Caco-2 (cell line): ENCODE measurements at regions not wholly inside any gene's neighbourhood (a gene's known extent, or its start where the extent isn't known, plus 50 kb on each side); places are given as distances from the start of the nearest gene placed in this dataset. TPM values are rescaled to one million over a fixed set of nuclear protein-coding genes. Genes with fewer than 3 reads are reported as not detected.
"Not testable (repeated sequence)": the region's sequence is repeated elsewhere in the genome, so short reads cannot be mapped to it uniquely, and the experiment has no call there.

ENCODE experiments used
- BruUV-seq: library from RNA; stranded (reverse); fragments of 400-500 nt; replicated peaks from 2 replicates; lab custom pipeline; 2021; lab: Mats Ljungman, UMichigan
- CTCF ChIA-PET: fragments of 300-600 bp; sonication (Branson Sonifier 250); formaldehyde crosslinking; loops from one replicate; lab custom pipeline; 2022; ENCODE audit warnings: antibody characterized with exemption; lab: Charles Lee
- POLR2A ChIA-PET: fragments of 300-600 bp; sonication (Branson Sonifier 250); formaldehyde crosslinking; loops from one replicate; lab custom pipeline; 2022; ENCODE audit warnings: antibody characterized with exemption; lab: Charles Lee
- DNase-seq, 2 experiments: peaks; one replicate each; pipeline versions ENCODE4 v3.0.0 to v3.0.0-alpha.2; 2020 to 2022
- H3K27me3 ChIP-seq: replicated peaks from 2 replicates; pipeline ENCODE4 v1.6.0; 2011; ENCODE audit warnings: low read length; ENCODE audit not compliant: control insufficient read depth, insufficient read depth
- H3K36me3 ChIP-seq: 2 replicates; pipeline ENCODE4 v1.5.1; 2011; ENCODE audit warnings: low read length; ENCODE audit not compliant: control insufficient read depth, insufficient read depth
- H3K4me1 ChIP-seq: fragments of 250-450 bp; sonication (Bioruptor Pico); 2 replicates; pipeline ENCODE4 v1.5.1; 2020; ENCODE audit warnings: mild to moderate bottlenecking
- H3K4me3 ChIP-seq: 2 replicates; pipeline ENCODE4 v1.5.1; 2011; ENCODE audit warnings: low read depth, mild to moderate bottlenecking, control low read depth, low read length
- H3K9me3 ChIP-seq: fragments of 250-450 bp; sonication (Bioruptor Pico); 2 replicates; pipeline ENCODE4 v1.5.1; 2020; ENCODE audit warnings: mild to moderate bottlenecking, moderate library complexity
- H3K27ac Mint-ChIP-seq: one replicate; pipeline ENCODE4 v1.8.0; 2022; ENCODE audit warnings: mixed read lengths; ENCODE audit not compliant: unreplicated experiment
- H3K27me3 Mint-ChIP-seq: one replicate; pipeline ENCODE4 v1.8.0; 2022; ENCODE audit warnings: mixed read lengths; ENCODE audit not compliant: insufficient read depth, unreplicated experiment
- H3K36me3 Mint-ChIP-seq: one replicate; pipeline ENCODE4 v1.8.0; 2022; ENCODE audit warnings: mild to moderate bottlenecking, mixed read lengths; ENCODE audit not compliant: insufficient read depth, unreplicated experiment
- H3K4me1 Mint-ChIP-seq: one replicate; pipeline ENCODE4 v1.8.0; 2022; ENCODE audit warnings: low read depth, mixed read lengths; ENCODE audit not compliant: unreplicated experiment
- H3K4me3 Mint-ChIP-seq: one replicate; pipeline ENCODE4 v1.8.0; 2022; ENCODE audit warnings: mild to moderate bottlenecking, moderate library complexity, mixed read lengths; ENCODE audit not compliant: unreplicated experiment
- H3K9me3 Mint-ChIP-seq: one replicate; pipeline ENCODE4 v1.8.0; 2022; ENCODE audit warnings: mixed read lengths; ENCODE audit not compliant: unreplicated experiment
- intact Hi-C: fragments of 100-400 bp; cut with micrococcal nuclease; formaldehyde crosslinking; loops from one replicate; pipeline ENCODE4 v1.10.0; 2022; ENCODE audit not compliant: unreplicated experiment
- microRNA-seq: library from miRNA; unstranded; fragments of <30 nt; microRNA quantifications from one replicate; pipeline ENCODE4 v1.2.0, GENCODE V29; 2022

DNA sequence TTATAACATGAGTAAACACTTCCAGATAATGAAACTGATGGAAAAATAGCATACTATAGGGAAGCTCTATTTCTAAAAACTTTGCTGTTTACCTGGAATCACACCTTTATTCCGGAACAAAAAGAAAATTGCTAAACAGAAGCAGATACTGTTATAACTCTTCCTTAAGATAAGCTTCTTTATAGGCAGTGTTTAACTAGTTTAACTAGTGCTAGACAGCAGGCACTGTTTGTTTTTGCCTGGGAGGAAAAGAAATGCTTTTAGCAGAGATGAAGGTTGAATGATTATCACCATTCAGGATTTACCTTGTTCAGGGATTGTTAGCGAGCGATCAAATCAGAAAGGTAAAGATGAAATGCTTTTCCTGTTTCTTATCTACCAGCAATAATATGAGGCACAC, 54.7 kb upstream of the PDPR start:
- POLR2A ChIA-PET, H3K27me3 Mint-ChIP-seq, H3K9me3 ChIP-seq, H3K36me3 ChIP-seq, BruUV-seq, H3K36me3 Mint-ChIP-seq, DNase-seq, H3K27ac Mint-ChIP-seq, H3K27me3 ChIP-seq, H3K4me1 Mint-ChIP-seq, intact Hi-C loops, H3K9me3 Mint-ChIP-seq: not testable (repeated sequence)
- Histone ChIP-seq H3K4me1 (peaks cover 23% of the 10 kb centered on the region), H3K4me3 (peak overlapping the region; percentile 10; the same call in 1 of the 2 replicates)
- CTCF ChIA-PET: interaction anchor here (0.6 kb wide), 1 partner anchor 1847 kb away, joined by 3 read pairs; no protein-coding TSS in a partner anchor
- peak overlapping the region; percentile 18 for H3K4me3 Mint-ChIP-seq

DNA sequence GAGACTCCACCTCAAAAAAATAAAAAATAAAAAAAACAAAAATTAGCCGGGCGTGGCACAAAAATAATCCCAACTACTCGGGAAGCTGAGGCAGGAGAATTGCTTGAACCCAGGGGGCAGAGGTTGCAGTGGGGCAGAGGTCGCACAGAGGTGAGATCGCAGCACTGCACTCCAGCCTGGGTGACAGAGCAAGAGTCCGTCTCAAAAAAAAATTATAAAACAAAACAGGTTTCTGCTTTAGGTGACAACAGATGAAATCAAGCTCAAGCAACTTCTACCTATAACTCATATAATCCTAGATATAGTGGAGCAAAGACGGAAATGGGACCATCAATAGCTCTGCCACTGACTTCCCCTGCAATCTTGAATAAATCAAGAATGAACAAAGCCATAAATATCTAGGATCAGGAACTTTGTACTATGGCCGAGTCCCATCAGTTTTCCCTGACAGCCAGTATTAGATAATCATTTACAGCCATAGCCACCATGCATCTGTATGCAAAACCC, 53.6 kb upstream of the PDPR start:
- POLR2A ChIA-PET: not testable (repeated sequence)
- H3K27ac Mint-ChIP-seq: peak overlapping the region; percentile 27

GRCh38 chr16:70061671-70062218, 52.4 kb upstream of the PDPR start:
- H3K4me1 ChIP-seq: peaks cover 23% of the 10 kb centered on the region
- H3K4me1 Mint-ChIP-seq, H3K4me3 Mint-ChIP-seq, H3K36me3 ChIP-seq, POLR2A ChIA-PET, intact Hi-C loops, BruUV-seq, H3K27me3 Mint-ChIP-seq, DNase-seq, H3K27ac Mint-ChIP-seq, CTCF ChIA-PET, H3K36me3 Mint-ChIP-seq, H3K27me3 ChIP-seq, H3K9me3 Mint-ChIP-seq, H3K9me3 ChIP-seq, H3K4me3 ChIP-seq: not testable (repeated sequence)

More for the DNA sequence above, 53.6 kb upstream of the PDPR start:
- intact Hi-C loops, H3K9me3 ChIP-seq, H3K36me3 ChIP-seq, H3K4me3 ChIP-seq, H3K27me3 ChIP-seq, H3K36me3 Mint-ChIP-seq, H3K9me3 Mint-ChIP-seq, H3K27me3 Mint-ChIP-seq, H3K4me1 Mint-ChIP-seq, CTCF ChIA-PET, BruUV-seq: not testable (repeated sequence)
- peak overlapping the region; percentile 55 for H3K4me3 Mint-ChIP-seq
- peaks cover 23% of the 10 kb centered on the region for H3K4me1 ChIP-seq
- peak in 1 of 2 experiments; percentile 25 for DNase-seq

GRCh38 chr16:70062947-70063346, 51.2 kb upstream of the PDPR start:
- H3K27ac Mint-ChIP-seq, H3K27me3 Mint-ChIP-seq, H3K4me1 Mint-ChIP-seq, H3K4me3 ChIP-seq, H3K4me3 Mint-ChIP-seq, H3K9me3 ChIP-seq, H3K36me3 Mint-ChIP-seq, H3K9me3 Mint-ChIP-seq, BruUV-seq, CTCF ChIA-PET, H3K36me3 ChIP-seq, H3K27me3 ChIP-seq, POLR2A ChIA-PET, DNase-seq, intact Hi-C loops: not testable (repeated sequence)
- peaks cover 23% of the 10 kb centered on the region for H3K4me1 ChIP-seq

Small RNA genes in the stretch of these regions (microRNA-seq; reads per million reads assigned to microRNA genes)
- gene MIR1972-2: not detected
